Esophagus muscularis mucosa (tissue), 4 donors: ENCODE measurements at regions not wholly inside any gene's neighbourhood (a gene's known extent, or its start where the extent isn't known, plus 50 kb on each side); places are given as distances from the start of the nearest gene placed in this dataset.
"Not testable (repeated sequence)": the region's sequence is repeated elsewhere in the genome, so short reads cannot be mapped to it uniquely, and the experiment has no call there.

Experiments
- DNase-seq: peaks from one replicate; pipeline ENCODE4 v3.0.0-alpha.2; 2017; ENCODE audit errors: extremely low spot score
- H3K27ac ChIP-seq, 4 donors: fragments of 200-600 bp; sonication (generic); replicated peaks in 1 of 4; 1 replicate in 3 of 4; 2 replicates in 1 of 4; pipeline ENCODE4 v1.5.1; 2016 to 2019; ENCODE audit warnings: mild to moderate bottlenecking in 1 of 4
- H3K27me3 ChIP-seq, 4 donors: fragments of 200-600 bp; sonication (generic); one replicate each; pipeline versions ENCODE4 v1.5.1 to v1.6.0; 2016 to 2019
- H3K36me3 ChIP-seq, 4 donors: fragments of 200-600 bp; sonication (generic); one replicate each; pipeline ENCODE4 v1.5.1; 2016 to 2019
- H3K4me1 ChIP-seq, 4 donors: fragments of 200-600 bp; sonication (generic); one replicate each; pipeline ENCODE4 v1.5.1; 2016 to 2019
- H3K4me3 ChIP-seq, 4 donors: fragments of 200-600 bp; sonication (generic); 1 replicate in 2 of 4; 2 replicates in 2 of 4; pipeline ENCODE4 v1.5.1; 2016 to 2019; ENCODE audit warnings: mild to moderate bottlenecking in 4 of 4, moderate library complexity in 1 of 4
- H3K9me3 ChIP-seq, 4 donors: fragments of 200-600 bp; sonication (generic); 1 replicate in 3 of 4; 2 replicates in 1 of 4; pipeline ENCODE4 v1.5.1; 2016 to 2019
- WGBS: methylation state at CpG from one replicate; pipeline ENCODE4 v1.1.5; 2018; 5-methylcytosine and 5-hydroxymethylcytosine counted together
- intact Hi-C: fragments of 100-400 bp; cut with DNase I; formaldehyde crosslinking; loops from one replicate; pipeline ENCODE4 v1.15.1; 2023

DNA sequence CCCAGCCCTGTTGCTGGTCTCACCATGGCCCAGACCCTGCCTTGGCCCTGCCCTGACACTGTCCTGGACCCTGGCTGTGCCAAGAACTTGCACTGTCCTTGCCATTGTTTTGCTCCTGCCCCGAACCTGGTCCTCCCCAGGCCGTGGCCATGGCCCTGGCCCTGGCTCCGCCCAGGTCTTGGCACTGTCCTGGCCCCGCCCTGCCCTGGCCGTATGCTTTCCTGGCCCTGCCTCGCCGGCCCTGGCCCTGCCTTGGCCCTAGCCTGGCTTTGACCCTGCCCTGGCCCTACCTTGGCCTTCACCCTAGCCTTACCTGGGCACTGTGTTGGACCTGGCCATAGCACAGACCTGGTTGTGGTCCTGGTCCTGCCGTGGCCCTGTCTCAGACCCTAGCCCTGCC, 1558.9 kb downstream of the RPIA start:
- intact Hi-C loops, H3K4me3 ChIP-seq, H3K27ac ChIP-seq, H3K4me1 ChIP-seq, H3K36me3 ChIP-seq, H3K27me3 ChIP-seq, H3K9me3 ChIP-seq, DNase-seq: not testable (repeated sequence)
- WGBS, result 78% methylated on average over 4 of the region's 8 CpGs

DNA sequence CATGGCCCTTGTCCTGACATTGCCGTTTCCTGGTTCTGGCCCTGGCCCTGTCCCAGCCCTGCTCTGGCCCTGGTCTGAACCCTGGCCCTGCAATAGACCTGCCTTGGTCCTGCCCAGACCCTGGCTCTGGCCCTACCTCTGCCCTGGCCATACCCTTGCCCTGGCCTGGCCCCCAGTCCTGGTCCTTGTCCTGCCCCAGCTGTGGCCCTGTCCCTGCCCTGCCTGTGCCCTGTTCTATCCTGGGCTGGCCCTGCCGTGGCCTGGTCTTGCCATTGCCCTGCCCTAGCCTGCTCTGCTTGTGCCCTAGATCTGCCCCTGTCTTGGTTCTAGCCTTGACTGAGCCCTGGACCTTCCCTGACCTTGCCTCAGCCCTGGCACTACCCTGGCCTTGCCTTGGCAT, 1560.1 kb downstream of the RPIA start:
- DNase-seq, H3K36me3 ChIP-seq, H3K4me1 ChIP-seq, H3K27ac ChIP-seq, H3K27me3 ChIP-seq, intact Hi-C loops, H3K4me3 ChIP-seq, H3K9me3 ChIP-seq: not testable (repeated sequence)
- 85% methylated on average over 2 of the region's 2 CpGs for WGBS

DNA sequence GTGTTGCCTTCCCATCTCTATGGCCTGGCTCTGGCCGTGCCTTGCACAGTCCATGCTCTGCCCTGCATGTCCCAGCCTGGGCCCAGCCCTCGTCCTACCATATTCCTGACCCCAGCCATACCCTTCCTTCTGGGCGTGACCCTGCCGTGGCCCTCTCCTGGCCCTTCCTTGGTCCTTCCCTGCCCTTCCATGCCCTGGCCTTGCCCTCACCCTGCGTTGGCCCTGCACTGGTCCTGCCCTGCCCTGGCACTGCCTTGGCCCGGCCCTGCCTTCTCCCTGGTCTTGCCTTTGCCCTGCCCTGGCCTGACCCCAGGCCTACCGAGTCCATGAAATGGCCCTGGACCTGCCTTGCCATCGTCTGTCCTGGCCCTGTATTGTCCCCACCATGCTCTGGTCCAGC, 1561.8 kb downstream of the RPIA start:
- intact Hi-C loops, H3K36me3 ChIP-seq, DNase-seq: not testable (repeated sequence)

DNA sequence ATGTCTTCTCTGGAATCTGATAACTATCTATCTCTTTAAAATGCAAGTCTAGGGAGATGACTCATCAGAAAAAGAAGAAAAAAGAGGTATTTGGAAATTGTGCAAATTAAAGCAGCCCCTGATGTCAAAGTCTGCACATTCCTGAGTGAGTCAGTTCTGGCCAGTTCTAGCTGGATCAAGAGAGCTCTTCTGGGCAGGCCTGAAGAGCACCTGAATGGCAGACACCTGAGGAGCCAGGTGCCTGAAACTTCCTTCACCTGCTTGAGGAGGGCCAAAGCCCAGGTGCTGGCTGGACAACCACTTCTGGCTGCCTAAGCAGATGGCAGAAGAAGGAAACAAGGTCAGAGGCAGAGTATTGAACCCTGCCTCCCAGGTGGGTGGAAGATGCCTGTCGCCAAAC, 1575.4 kb downstream of the RPIA start:
- intact Hi-C loops, H3K4me3 ChIP-seq, H3K27ac ChIP-seq, H3K27me3 ChIP-seq, DNase-seq, H3K9me3 ChIP-seq, H3K36me3 ChIP-seq, H3K4me1 ChIP-seq: not testable (repeated sequence)
- WGBS, result 91% methylated on average over 1 of the region's 1 CpG

More for the DNA sequence above, 1561.8 kb downstream of the RPIA start:
- H3K27ac ChIP-seq, H3K9me3 ChIP-seq, H3K27me3 ChIP-seq, H3K4me3 ChIP-seq, H3K4me1 ChIP-seq: not testable (repeated sequence)
- WGBS, result 77% methylated on average over 8 of the region's 8 CpGs

DNA sequence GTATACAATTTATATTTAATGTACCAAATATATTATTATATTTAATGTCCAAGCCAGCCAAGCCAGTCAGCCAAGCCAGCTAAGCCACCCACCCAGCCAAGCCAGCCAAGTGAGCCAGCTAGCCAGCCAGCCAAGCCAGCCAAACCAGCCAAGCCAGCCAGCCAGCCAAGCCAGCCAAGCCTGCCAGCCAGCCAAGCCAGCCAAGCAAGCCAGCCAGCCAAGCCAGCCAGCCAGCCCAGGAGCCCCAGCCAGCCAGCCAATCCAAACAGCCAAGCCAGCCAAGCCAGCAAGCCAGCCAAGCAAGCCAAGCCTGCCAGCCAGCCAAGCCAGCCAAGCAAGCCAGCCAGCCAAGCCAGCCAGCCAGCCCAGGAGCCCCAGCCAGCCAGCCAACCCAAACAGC, 1596.3 kb downstream of the RPIA start:
- H3K4me3 ChIP-seq, H3K27ac ChIP-seq, H3K27me3 ChIP-seq, H3K36me3 ChIP-seq, H3K4me1 ChIP-seq, H3K9me3 ChIP-seq, intact Hi-C loops, DNase-seq: not testable (repeated sequence)

DNA sequence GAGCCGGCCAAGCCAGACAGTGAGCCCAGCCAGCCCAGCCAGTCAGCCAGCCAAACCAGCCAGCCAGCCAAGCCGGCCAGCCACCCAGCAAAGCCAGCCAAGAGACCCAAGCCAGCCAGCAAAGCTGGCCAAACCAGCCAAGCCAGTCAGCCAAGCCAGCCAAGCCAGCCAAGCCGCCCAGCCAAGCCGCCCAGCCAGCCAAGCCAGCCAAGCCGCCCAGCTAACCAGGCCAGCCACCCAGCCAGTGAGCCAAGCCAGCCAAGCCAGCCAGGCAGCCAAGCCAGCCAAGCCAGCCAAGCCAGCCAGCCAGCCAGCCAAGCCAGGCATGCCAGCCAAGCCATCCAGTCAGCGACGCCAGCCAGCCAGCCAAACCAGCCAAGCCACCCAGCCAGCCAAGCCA, 1596.9 kb downstream of the RPIA start:
- H3K9me3 ChIP-seq, intact Hi-C loops, H3K36me3 ChIP-seq: not testable (repeated sequence)

DNA sequence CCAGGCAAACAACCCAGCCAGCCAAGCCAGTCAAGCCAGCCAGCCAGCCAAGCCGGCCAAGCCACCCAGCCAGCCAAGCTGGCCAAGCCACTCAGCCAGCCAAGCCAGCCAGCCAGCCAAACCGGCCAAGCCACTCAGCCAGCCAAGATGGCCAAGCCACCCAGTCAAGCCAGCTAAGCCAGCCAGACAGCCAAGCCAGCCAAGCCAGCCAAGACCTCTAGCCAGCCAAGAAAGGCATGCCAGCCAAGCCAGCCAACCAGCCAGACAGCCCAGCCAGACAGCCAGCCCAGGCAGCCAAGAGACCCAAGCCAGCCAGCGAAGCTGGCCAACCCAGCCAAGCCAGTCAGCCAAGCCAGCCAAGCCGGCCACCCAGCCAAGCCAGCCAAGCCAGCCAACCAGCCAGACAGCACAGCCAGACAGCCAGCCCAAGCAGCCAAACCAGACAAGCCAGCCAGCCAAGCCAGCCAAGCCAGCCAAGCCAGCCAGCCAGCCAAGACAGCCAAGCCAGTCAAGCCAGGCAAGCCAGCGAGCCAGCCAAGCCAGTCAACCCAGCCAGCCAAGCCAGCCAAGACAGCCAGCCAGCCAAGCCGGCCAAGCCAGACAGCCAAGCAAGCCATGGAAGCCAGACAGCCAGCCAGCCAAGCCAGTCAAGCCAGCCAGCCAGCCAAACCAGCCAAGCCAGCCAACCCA, 1598.0 kb downstream of the RPIA start:
- H3K27me3 ChIP-seq, H3K4me3 ChIP-seq, H3K36me3 ChIP-seq, H3K4me1 ChIP-seq, intact Hi-C loops, H3K9me3 ChIP-seq, H3K27ac ChIP-seq, DNase-seq: not testable (repeated sequence)
- WGBS, result 76% methylated on average over 3 of the region's 6 CpGs

More for the DNA sequence above, 1596.9 kb downstream of the RPIA start:
- DNase-seq, H3K27ac ChIP-seq, H3K27me3 ChIP-seq, H3K4me3 ChIP-seq, H3K4me1 ChIP-seq: not testable (repeated sequence)
- no CpG with 5 or more reads among the region's 7 CpGs for WGBS

DNA sequence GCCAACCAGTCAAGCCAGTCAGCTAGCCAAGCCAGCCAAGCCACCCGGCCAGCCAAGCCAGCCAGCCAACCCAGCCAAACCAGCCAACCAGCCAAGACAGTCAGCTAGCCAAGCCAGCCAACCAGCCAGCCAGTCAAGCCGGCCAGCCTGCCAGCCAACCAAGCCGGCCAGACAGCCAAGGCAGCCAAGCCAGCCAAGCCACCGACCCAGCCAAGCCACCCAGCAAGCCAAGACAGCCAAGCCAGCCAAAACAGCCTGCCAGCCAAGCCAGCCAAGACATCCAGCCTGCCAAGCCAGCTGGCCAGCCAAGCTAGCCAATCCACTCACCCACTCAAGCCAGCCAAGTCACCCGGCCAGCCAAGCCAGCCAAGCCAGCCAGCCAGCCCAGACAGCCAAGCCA, 1599.2 kb downstream of the RPIA start:
- H3K9me3 ChIP-seq, intact Hi-C loops, H3K27me3 ChIP-seq, DNase-seq, H3K27ac ChIP-seq, H3K36me3 ChIP-seq, H3K4me3 ChIP-seq, H3K4me1 ChIP-seq: not testable (repeated sequence)
- WGBS, result 89% methylated on average over 2 of the region's 5 CpGs

DNA sequence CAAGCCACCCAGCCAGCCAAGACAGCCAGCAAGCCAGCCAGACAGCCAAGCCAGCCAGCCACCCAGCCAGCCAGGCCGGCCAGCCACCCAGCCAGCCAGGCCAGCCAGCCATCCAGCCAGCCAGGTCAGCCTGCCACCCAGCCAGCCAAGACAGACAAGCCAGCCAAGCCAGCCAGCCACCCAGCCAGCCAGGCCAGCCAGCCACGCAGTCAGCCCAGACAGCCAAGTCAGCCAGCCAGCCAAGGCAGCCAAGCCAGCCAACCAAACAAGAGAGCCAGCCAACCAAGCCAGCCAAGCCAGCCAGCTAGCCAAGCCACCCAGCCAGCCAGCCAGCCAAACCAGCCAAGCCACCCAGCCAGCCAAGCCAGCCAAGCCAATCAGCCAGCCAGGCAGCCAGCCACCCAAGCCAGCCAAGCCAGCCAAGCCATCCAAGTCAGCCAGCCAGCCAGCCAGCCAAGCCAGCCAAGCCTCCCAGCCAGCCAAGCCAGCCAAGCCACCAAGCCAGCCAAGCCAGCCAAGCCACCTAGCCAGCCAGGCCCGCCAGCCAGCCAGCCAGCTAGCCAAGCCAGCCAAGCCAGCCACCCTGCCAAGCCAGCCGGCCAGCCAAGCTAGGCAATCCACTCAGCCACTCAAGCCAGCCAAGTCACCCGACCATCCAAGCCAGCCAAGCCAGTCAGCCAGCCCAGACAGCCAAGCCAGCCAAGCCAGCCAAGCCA, 1599.9 kb downstream of the RPIA start:
- H3K27me3 ChIP-seq, H3K27ac ChIP-seq, H3K36me3 ChIP-seq, H3K4me3 ChIP-seq, DNase-seq, intact Hi-C loops, H3K9me3 ChIP-seq, H3K4me1 ChIP-seq: not testable (repeated sequence)
- no CpG with 5 or more reads among the region's 5 CpGs for WGBS

DNA sequence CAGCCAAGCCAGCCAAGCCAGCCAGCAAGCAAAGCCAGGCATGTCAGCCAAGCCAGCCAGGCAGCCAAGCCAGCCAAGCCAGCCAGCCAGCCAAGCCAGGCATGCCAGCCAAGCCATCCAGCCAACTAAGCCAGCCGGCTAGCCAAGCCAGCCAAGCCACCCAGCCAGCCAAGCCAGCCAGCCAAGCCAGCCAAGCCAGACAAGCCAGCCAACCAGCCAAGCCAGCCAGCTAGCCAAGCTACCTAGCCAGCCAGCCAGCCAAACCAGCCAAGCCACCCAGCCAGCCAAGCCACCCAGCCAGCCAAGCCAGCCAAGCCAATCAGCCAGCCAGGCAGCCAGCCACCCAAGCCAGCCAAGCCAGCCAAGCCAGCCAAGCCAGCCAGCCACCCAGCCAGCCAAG, 1600.5 kb downstream of the RPIA start:
- H3K27ac ChIP-seq, H3K4me1 ChIP-seq, H3K27me3 ChIP-seq, H3K4me3 ChIP-seq, intact Hi-C loops, H3K9me3 ChIP-seq, DNase-seq, H3K36me3 ChIP-seq: not testable (repeated sequence)
- WGBS, result no CpG with 5 or more reads among the region's 1 CpG

DNA sequence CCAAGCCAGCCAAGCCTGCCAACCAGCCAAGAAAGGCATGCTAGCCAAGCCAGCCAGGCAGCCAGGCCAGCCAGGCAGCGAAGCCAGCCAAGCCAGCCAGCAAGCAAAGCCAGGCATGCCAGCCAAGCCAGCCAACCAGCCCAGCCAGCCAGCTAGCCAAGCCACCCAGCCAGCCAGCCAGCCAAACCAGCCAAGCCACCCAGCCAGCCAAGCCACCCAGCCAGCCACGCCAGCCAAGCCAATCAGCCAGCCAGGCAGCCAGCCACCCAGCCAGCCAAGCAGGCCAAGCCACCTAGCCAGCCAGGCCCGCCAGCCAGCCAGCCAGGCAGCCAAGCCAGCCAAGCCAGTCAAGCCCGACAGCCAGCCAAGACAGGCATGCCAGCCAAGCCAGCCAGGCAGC, 1601.0 kb downstream of the RPIA start:
- H3K9me3 ChIP-seq, intact Hi-C loops, H3K36me3 ChIP-seq, H3K27ac ChIP-seq, H3K4me1 ChIP-seq, H3K27me3 ChIP-seq, DNase-seq, H3K4me3 ChIP-seq: not testable (repeated sequence)
- WGBS, result 72% methylated on average over 4 of the region's 4 CpGs

DNA sequence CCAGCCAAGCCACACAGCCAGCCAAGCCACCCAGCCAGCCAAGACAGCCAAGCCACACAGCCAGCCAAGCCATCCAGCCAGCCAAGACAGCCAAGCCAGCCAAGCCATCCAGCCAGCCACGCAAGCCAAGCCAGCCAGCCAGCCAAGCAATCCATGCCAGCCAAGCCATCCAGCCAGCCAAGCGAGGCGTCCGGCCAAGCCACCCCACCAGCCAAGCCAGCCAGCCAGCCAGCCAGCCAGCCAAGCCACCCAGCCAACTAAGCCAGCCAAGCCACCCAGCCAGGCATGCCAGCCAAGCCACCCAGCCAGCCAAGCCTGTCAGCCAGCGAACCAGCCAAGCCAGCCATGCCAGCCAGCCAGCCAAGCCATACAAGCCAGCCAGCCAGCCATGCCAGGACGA, 1601.8 kb downstream of the RPIA start:
- H3K36me3 ChIP-seq, H3K4me3 ChIP-seq, H3K27me3 ChIP-seq, H3K4me1 ChIP-seq, intact Hi-C loops, DNase-seq, H3K9me3 ChIP-seq, H3K27ac ChIP-seq: not testable (repeated sequence)
- 71% methylated on average over 6 of the region's 6 CpGs for WGBS

DNA sequence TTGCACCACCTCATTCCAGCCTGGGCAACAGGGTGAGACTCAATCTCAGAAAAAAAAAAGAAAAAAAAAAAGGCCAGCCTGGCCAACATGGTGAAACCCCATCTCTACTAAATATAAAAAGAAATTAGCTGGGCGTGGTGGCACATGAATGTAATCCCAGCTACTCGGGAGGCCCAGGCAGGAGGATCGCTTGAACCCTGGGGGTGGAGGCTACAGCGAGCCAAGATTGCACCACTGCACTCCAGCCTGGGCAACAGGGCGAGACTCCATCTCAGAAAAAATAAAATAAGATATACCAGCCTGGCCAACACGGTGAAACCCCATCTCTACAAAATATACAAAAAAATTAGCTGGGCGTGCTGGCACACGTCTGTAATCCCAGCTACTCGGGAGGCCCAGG, 1602.3 kb downstream of the RPIA start:
- 90% methylated on average over 7 of the region's 9 CpGs for WGBS
- H3K9me3 ChIP-seq, intact Hi-C loops, H3K27me3 ChIP-seq, H3K27ac ChIP-seq, DNase-seq, H3K36me3 ChIP-seq, H3K4me3 ChIP-seq, H3K4me1 ChIP-seq: not testable (repeated sequence)
